ENCODE measurements at regions not wholly inside any gene's neighbourhood (a gene's known extent, or its start where the extent isn't known, plus 50 kb on each side); places are given as distances from the start of the nearest gene placed in this dataset.

GRCh38 chr5:156239800-156240199 is 87.2 kb upstream of the SGCD start:
- no peak for TF ChIP-seq FOXP2 (optimal IDR thresholded peaks at IDR 0.05; ENCODE audit: borderline replicate concordance, extremely low read depth, extremely low read length, insufficient read depth)
- TF ChIP-seq REST (IDR thresholded peaks at IDR 0.05; ENCODE audit: insufficient read depth in 1 of 2, low read depth in 2 of 2, low read length in 2 of 2), result no peak
- TF ChIP-seq TAF1 (IDR thresholded peaks at IDR 0.05; ENCODE audit: borderline replicate concordance, insufficient read depth, low read length), result no peak
- no peak for TF ChIP-seq POLR2AphosphoS5 (IDR thresholded peaks at IDR 0.05; ENCODE audit: low read depth, low read length)
- TF ChIP-seq SIN3A (IDR thresholded peaks at IDR 0.05; ENCODE audit: borderline replicate concordance, insufficient read depth, low read length), result no peak

- TF ChIP-seq POLR2AphosphoS5 (IDR thresholded peaks at IDR 0.05; ENCODE audit: low read depth, low read length), result no peak
- no peak for TF ChIP-seq TAF1 (IDR thresholded peaks at IDR 0.05; ENCODE audit: borderline replicate concordance, insufficient read depth, low read length)
- no peak for TF ChIP-seq REST (IDR thresholded peaks at IDR 0.05; ENCODE audit: insufficient read depth in 1 of 2, low read depth in 2 of 2, low read length in 2 of 2)
- TF ChIP-seq FOXP2 (optimal IDR thresholded peaks at IDR 0.05; ENCODE audit: borderline replicate concordance, extremely low read depth, extremely low read length, insufficient read depth), result no peak
- TF ChIP-seq SIN3A (IDR thresholded peaks at IDR 0.05; ENCODE audit: borderline replicate concordance, insufficient read depth, low read length), result no peak
Measured at GRCh38 chr5:156240414-156240813, 86.5 kb upstream of the SGCD start.

DNA sequence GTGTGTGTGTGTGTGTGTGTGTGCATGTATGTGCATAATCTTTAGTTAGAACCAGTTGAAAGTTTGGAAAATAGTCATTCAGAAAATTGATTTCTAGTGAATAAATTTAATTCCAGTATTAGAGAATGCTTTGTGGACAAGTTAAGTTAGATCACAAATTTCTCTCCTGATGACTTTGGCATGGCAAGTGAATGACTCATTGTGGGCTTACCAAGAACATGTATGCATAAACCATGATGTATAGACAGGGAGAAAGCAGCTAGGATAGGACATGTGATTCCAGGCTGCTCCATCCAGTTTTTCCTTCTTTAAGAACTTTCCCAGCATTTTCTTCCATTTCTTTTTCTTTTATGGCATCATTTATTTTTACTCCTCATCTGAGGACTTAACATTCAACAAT is 85.7 kb upstream of the SGCD start:
- TF ChIP-seq REST (IDR thresholded peaks at IDR 0.05; ENCODE audit: insufficient read depth in 1 of 2, low read depth in 2 of 2, low read length in 2 of 2), result no peak
- TF ChIP-seq POLR2AphosphoS5 (IDR thresholded peaks at IDR 0.05; ENCODE audit: low read depth, low read length), result no peak
- TF ChIP-seq FOXP2 (optimal IDR thresholded peaks at IDR 0.05; ENCODE audit: borderline replicate concordance, extremely low read depth, extremely low read length, insufficient read depth), result no peak
- no peak for TF ChIP-seq SIN3A (IDR thresholded peaks at IDR 0.05; ENCODE audit: borderline replicate concordance, insufficient read depth, low read length)
- no peak for TF ChIP-seq TAF1 (IDR thresholded peaks at IDR 0.05; ENCODE audit: borderline replicate concordance, insufficient read depth, low read length)

DNA sequence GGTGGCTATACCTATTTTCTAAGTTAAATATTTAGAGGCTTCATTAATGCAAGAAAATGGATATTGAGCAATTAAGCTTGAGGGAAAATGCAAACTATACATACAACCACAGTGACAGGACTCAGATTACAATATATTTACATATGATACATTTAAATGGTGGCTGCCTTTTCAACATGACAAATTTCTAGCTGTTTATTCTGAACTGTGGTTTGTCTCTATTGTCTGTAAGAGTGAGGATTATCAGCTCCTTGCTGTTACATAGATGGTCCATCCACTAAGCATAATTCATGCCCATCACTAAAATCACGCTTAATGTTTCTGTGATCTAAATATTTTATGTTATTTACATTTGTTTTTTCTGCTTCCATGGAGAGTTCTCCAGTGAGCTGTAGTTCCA is 81.1 kb upstream of the SGCD start:
- TF ChIP-seq POLR2AphosphoS5 (IDR thresholded peaks at IDR 0.05; ENCODE audit: low read depth, low read length) (no peak), FOXP2 (optimal IDR thresholded peaks at IDR 0.05; ENCODE audit: borderline replicate concordance, extremely low read depth, extremely low read length, insufficient read depth) (no peak), TAF1 (IDR thresholded peaks at IDR 0.05; ENCODE audit: borderline replicate concordance, insufficient read depth, low read length) (no peak), REST (IDR thresholded peaks at IDR 0.05; ENCODE audit: insufficient read depth in 1 of 2, low read depth in 2 of 2, low read length in 2 of 2) (no peak), SIN3A (IDR thresholded peaks at IDR 0.05; ENCODE audit: borderline replicate concordance, insufficient read depth, low read length) (no peak)

- TF ChIP-seq SIN3A (IDR thresholded peaks at IDR 0.05; ENCODE audit: borderline replicate concordance, insufficient read depth, low read length) (no peak), POLR2AphosphoS5 (IDR thresholded peaks at IDR 0.05; ENCODE audit: low read depth, low read length) (no peak), FOXP2 (optimal IDR thresholded peaks at IDR 0.05; ENCODE audit: borderline replicate concordance, extremely low read depth, extremely low read length, insufficient read depth) (no peak), REST (IDR thresholded peaks at IDR 0.05; ENCODE audit: insufficient read depth in 1 of 2, low read depth in 2 of 2, low read length in 2 of 2) (no peak), TAF1 (IDR thresholded peaks at IDR 0.05; ENCODE audit: borderline replicate concordance, insufficient read depth, low read length) (no peak)
Measured at GRCh38 chr5:156251076-156251475, 75.9 kb upstream of the SGCD start.
